ENCODE measurements at regions not wholly inside any gene's neighbourhood (a gene's known extent, or its start where the extent isn't known, plus 50 kb on each side); places are given as distances from the start of the nearest gene placed in this dataset.

- peak in 1 of 2 experiments; percentile 7 for DNase-seq (ENCODE audit: low read depth in 2 of 2)
These were observed 77.3 kb upstream of the UBAC2 start for GRCh38 chr13:99123101-99124045.

- DNase-seq (ENCODE audit: low read depth in 2 of 2) = no peak
These were observed 76.6 kb upstream of the UBAC2 start for GRCh38 chr13:99124046-99124400.

- DNase-seq (ENCODE audit: low read depth in 2 of 2) = peak; percentile 68 to 72
These were observed 75.8 kb upstream of the UBAC2 start for GRCh38 chr13:99124794-99125316.

- no peak for DNase-seq (ENCODE audit: low read depth in 2 of 2)
These were observed 75.2 kb upstream of the UBAC2 start for GRCh38 chr13:99125326-99125915.

GRCh38 chr13:99126821-99127220 is 73.8 kb upstream of the UBAC2 start:
- no peak for DNase-seq (ENCODE audit: low read depth in 2 of 2)

- no peak for DNase-seq (ENCODE audit: low read depth in 2 of 2)
These were observed 71.6 kb upstream of the UBAC2 start for GRCh38 chr13:99129050-99129449.

- no peak for DNase-seq (ENCODE audit: low read depth in 2 of 2)
These were observed 70.7 kb upstream of the UBAC2 start for GRCh38 chr13:99129951-99130350.

- no peak for DNase-seq (ENCODE audit: low read depth in 2 of 2)
These were observed 69.2 kb upstream of the UBAC2 start for GRCh38 chr13:99131410-99131809.

- no peak for DNase-seq (ENCODE audit: low read depth in 2 of 2)
These were observed 68.3 kb upstream of the UBAC2 start for GRCh38 chr13:99132295-99132835.

- no peak for DNase-seq (ENCODE audit: low read depth in 2 of 2)
These were observed 67.4 kb upstream of the UBAC2 start for GRCh38 chr13:99133230-99133629.

- no peak for DNase-seq (ENCODE audit: low read depth in 2 of 2)
These were observed 66.8 kb upstream of the UBAC2 start for GRCh38 chr13:99133848-99134247.

GRCh38 chr13:99135591-99135990 is 65.1 kb upstream of the UBAC2 start:
- DNase-seq (ENCODE audit: low read depth in 2 of 2) = no peak

GRCh38 chr13:99136427-99136954 is 64.2 kb upstream of the UBAC2 start:
- no peak for DNase-seq (ENCODE audit: low read depth in 2 of 2)

GRCh38 chr13:99140831-99141230 is 59.8 kb upstream of the UBAC2 start:
- no peak for DNase-seq (ENCODE audit: low read depth in 2 of 2)

- no peak for DNase-seq (ENCODE audit: low read depth in 2 of 2)
These were observed 56.8 kb upstream of the UBAC2 start for GRCh38 chr13:99143904-99144303.

GRCh38 chr13:99144306-99144705 is 56.3 kb upstream of the UBAC2 start:
- DNase-seq (ENCODE audit: low read depth in 2 of 2) = no peak

GRCh38 chr13:99145461-99145860 is 55.2 kb upstream of the UBAC2 start:
- no peak for DNase-seq (ENCODE audit: low read depth in 2 of 2)

- peak; percentile 45 to 50 for DNase-seq (ENCODE audit: low read depth in 2 of 2)
These were observed 49.9 kb upstream of the UBAC2 start for GRCh38 chr13:99150575-99151361.

Measured in fibroblast of skin of left biceps (primary cell).